Mesenchymal stem cell (in vitro differentiated cells and primary cell): ENCODE measurements at regions not wholly inside any gene's neighbourhood (a gene's known extent, or its start where the extent isn't known, plus 50 kb on each side); places are given as distances from the start of the nearest gene placed in this dataset.

Experiments used
- DNase-seq: peaks from one replicate; pipeline ENCODE4 v3.0.0-alpha.2; 2013
- H2AFZ ChIP-seq: one replicate; pipeline ENCODE4 v1.6.1; 2013; ENCODE audit warnings: low read depth, mild to moderate bottlenecking, control low read depth, inconsistent platforms, low read length, moderate library complexity
- H2AK5ac ChIP-seq: 2 replicates; pipeline ENCODE4 v1.6.1; 2013; ENCODE audit warnings: low read length, moderate library complexity, mild to moderate bottlenecking, inconsistent platforms; ENCODE audit not compliant: severe bottlenecking
- H2BK120ac ChIP-seq: one replicate; pipeline ENCODE4 v1.6.1; 2013; ENCODE audit warnings: low read depth, mild to moderate bottlenecking, inconsistent platforms, low read length, moderate library complexity
- H2BK12ac ChIP-seq, 2 experiments: one replicate each; pipeline ENCODE4 v1.6.1; 2013; ENCODE audit warnings: inconsistent platforms in 2 of 2, low read length in 2 of 2, mild to moderate bottlenecking in 2 of 2, moderate library complexity in 2 of 2, control low read depth in 1 of 2
- H2BK15ac ChIP-seq: one replicate; pipeline ENCODE4 v1.6.1; 2013; ENCODE audit warnings: mild to moderate bottlenecking, low read depth, inconsistent platforms; ENCODE audit not compliant: poor library complexity, severe bottlenecking
- H2BK5ac ChIP-seq: 2 replicates; pipeline ENCODE4 v1.6.1; 2013; ENCODE audit warnings: low read depth, mild to moderate bottlenecking, low read length, control low read depth, inconsistent platforms; ENCODE audit not compliant: poor library complexity, severe bottlenecking
- H3K14ac ChIP-seq, 2 experiments: one replicate each; pipeline ENCODE4 v1.6.1; 2013; ENCODE audit warnings: inconsistent platforms in 2 of 2, low read length in 2 of 2, control low read depth in 1 of 2, mild to moderate bottlenecking in 1 of 2, moderate library complexity in 1 of 2
- H3K18ac ChIP-seq, 2 experiments: one replicate each; pipeline ENCODE4 v1.6.1; 2013; ENCODE audit warnings: inconsistent platforms in 2 of 2, low read length in 2 of 2, control low read depth in 1 of 2, low read depth in 1 of 2, mild to moderate bottlenecking in 1 of 2
- H3K23ac ChIP-seq, 2 experiments: one replicate each; pipeline ENCODE4 v1.6.1; 2013; ENCODE audit warnings: inconsistent platforms in 2 of 2, low read length in 2 of 2, mild to moderate bottlenecking in 2 of 2, moderate library complexity in 2 of 2, control low read depth in 1 of 2
- H3K27ac ChIP-seq: 2 replicates; pipeline ENCODE4 v1.5.1; 2013; ENCODE audit warnings: mild to moderate bottlenecking, moderate library complexity, low read length, control low read depth, inconsistent platforms; ENCODE audit not compliant: poor library complexity, severe bottlenecking
- H3K27me3 ChIP-seq, 2 experiments: 2 replicates each; pipeline versions ENCODE4 v1.6.1 to v1.7.0; 2013; ENCODE audit warnings: low read length in 2 of 2, mild to moderate bottlenecking in 2 of 2, moderate library complexity in 2 of 2, control low read depth in 1 of 2, inconsistent platforms in 1 of 2; ENCODE audit not compliant: control insufficient read depth in 1 of 2, insufficient read depth in 1 of 2
- H3K36me3 ChIP-seq, 2 experiments: 2 replicates each; pipeline versions ENCODE4 v1.6.1 to v1.7.0; 2013; ENCODE audit warnings: low read length in 2 of 2, control low read depth in 1 of 2, inconsistent platforms in 1 of 2, low read depth in 1 of 2, mild to moderate bottlenecking in 1 of 2; ENCODE audit not compliant: insufficient read depth in 2 of 2, control insufficient read depth in 1 of 2
- H3K4ac ChIP-seq, 2 experiments: one replicate each; pipeline ENCODE4 v1.6.1; 2013; ENCODE audit warnings: inconsistent platforms in 2 of 2, low read length in 2 of 2, mild to moderate bottlenecking in 2 of 2, moderate library complexity in 2 of 2, control low read depth in 1 of 2, low read depth in 1 of 2
- H3K4me1 ChIP-seq: 2 replicates; pipeline ENCODE4 v1.6.1; 2013; ENCODE audit warnings: low read depth, low read length, control low read depth; ENCODE audit not compliant: control insufficient read depth, insufficient read depth
- H3K4me2 ChIP-seq: 2 replicates; pipeline ENCODE4 v1.6.1; 2013; ENCODE audit warnings: low read length, mild to moderate bottlenecking, inconsistent platforms; ENCODE audit not compliant: poor library complexity, severe bottlenecking
- H3K4me3 ChIP-seq, 2 experiments: 2 replicates each; pipeline versions ENCODE4 v1.5.1 to v1.7.0; 2013; ENCODE audit warnings: low read length in 2 of 2, mild to moderate bottlenecking in 2 of 2, control low read depth in 1 of 2, low read depth in 1 of 2; ENCODE audit not compliant: insufficient read depth in 1 of 2
- H3K79me1 ChIP-seq: replicated peaks from 2 replicates; pipeline ENCODE4 v1.6.1; 2013; ENCODE audit warnings: mild to moderate bottlenecking, control low read depth, low read length, inconsistent platforms; ENCODE audit not compliant: poor library complexity, severe bottlenecking
- H3K9ac ChIP-seq: 2 replicates; pipeline ENCODE4 v1.7.0; 2013; ENCODE audit warnings: mild to moderate bottlenecking, low read length, moderate library complexity
- H3K9me3 ChIP-seq: 2 replicates; pipeline ENCODE4 v1.7.0; 2013; ENCODE audit warnings: mild to moderate bottlenecking, low read length; ENCODE audit not compliant: control insufficient read depth
- H4K8ac ChIP-seq: one replicate; pipeline ENCODE4 v1.6.1; 2013; ENCODE audit warnings: inconsistent platforms, mild to moderate bottlenecking, low read length, moderate library complexity
- H4K91ac ChIP-seq: one replicate; pipeline ENCODE4 v1.6.1; 2013; ENCODE audit warnings: mild to moderate bottlenecking, low read length, inconsistent platforms
- WGBS: methylation state at CpG from one replicate; pipeline ENCODE4 v1.1.7; 2013; ENCODE audit warnings: mixed read lengths; 5-methylcytosine and 5-hydroxymethylcytosine counted together

DNA sequence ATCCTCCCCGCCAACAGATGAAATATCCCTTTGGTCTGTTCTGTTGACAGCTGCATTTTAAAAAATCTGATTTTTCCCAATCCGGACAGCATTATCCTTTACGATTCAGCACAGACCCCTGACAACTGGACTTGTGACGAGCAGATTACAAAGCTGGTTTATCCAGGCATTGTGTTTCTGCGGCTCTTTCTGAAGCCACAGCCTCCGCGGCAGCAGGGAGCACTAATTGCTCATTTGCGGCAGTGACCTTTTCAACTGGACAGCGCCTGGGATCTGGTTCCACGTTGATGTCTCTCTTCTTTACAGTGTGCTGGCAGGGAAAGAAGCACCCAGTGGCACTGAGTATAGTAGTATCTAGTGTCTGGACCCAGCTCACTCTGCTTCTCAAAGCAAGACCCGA is 351.2 kb downstream of the ZNF608 start:
- Histone ChIP-seq H3K23ac (no peak overlapping the region), H3K4ac (no peak overlapping the region), H4K91ac (no peak overlapping the region), H3K14ac (no peak overlapping the region), H2BK12ac (no peak overlapping the region), H2AK5ac (no peak overlapping the region), H2AFZ (no peak overlapping the region), H3K4me1 (no peaks in the 10 kb centered on the region), H3K9ac (no peak overlapping the region), H3K36me3 (no peaks in the 10 kb centered on the region), H3K4me3 (no peak overlapping the region), H3K18ac (no peak overlapping the region), H3K4me2 (no peak overlapping the region), H3K27me3 (no peaks in the 10 kb centered on the region), H2BK120ac (no peak overlapping the region), H4K8ac (no peak overlapping the region), H3K9me3 (peaks cover 12% of the 10 kb centered on the region), H3K27ac (no peak overlapping the region), H2BK15ac (no peak overlapping the region), H2BK5ac (no peak overlapping the region), H3K79me1 (no peaks in the 10 kb centered on the region)
- DNase-seq = peak; percentile 26
- WGBS = 48% methylated on average over 11 of the region's 11 CpGs

DNA sequence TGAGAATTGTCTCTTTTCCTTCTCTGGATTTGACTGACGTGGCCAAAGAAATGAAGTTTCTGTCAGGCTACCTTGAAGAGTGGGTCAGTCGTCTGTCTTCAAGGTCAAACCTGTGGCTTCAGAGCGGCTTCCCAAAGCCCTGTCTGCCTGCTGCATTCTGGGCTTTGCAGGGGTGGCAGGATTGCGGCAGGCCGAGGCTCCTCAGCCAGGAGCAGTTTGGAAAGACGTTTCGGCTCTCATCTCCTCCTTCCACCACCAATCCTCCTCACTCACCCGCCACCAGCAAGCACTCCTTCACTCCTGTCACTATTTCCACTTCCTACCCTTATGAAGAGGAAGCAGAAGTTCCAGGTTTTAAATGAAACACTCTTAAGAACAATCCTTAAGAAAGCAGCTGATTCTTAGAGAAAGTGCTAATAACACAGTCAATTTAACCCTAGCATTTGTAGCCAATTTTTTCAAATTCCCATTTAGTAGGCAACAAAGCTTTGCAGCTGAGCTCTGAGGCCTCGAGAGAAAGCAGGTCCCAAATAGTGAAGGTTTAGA is 351.7 kb downstream of the ZNF608 start:
- H4K91ac ChIP-seq = no peak overlapping the region
- H3K14ac ChIP-seq = no peak overlapping the region
- H2BK12ac ChIP-seq = no peak overlapping the region
- H3K4ac ChIP-seq = no peak overlapping the region
- no peak overlapping the region for H3K4me2 ChIP-seq
- no peak overlapping the region for H2BK15ac ChIP-seq
- no peak overlapping the region for H2AFZ ChIP-seq
- H2BK120ac ChIP-seq = no peak overlapping the region
- no peak overlapping the region for H3K27ac ChIP-seq
- 94% methylated on average over 9 of the region's 9 CpGs for WGBS
- H2BK5ac ChIP-seq = no peak overlapping the region
- H3K79me1 ChIP-seq = no peaks in the 10 kb centered on the region
- H3K9me3 ChIP-seq = peaks cover 17% of the 10 kb centered on the region
- H3K4me3 ChIP-seq = no peak overlapping the region
- no peak overlapping the region for H3K23ac ChIP-seq
- no peaks in the 10 kb centered on the region for H3K36me3 ChIP-seq
- H4K8ac ChIP-seq = no peak overlapping the region
- no peaks in the 10 kb centered on the region for H3K27me3 ChIP-seq
- DNase-seq = no peak
- H3K18ac ChIP-seq = no peak overlapping the region
- H3K4me1 ChIP-seq = no peaks in the 10 kb centered on the region
- H2AK5ac ChIP-seq = no peak overlapping the region
- H3K9ac ChIP-seq = no peak overlapping the region

- H3K18ac ChIP-seq = no peak overlapping the region
- no peak overlapping the region for H3K23ac ChIP-seq
- no peak overlapping the region for H3K4ac ChIP-seq
- WGBS = 100% methylated on average over 5 of the region's 5 CpGs
- no peak overlapping the region for H3K9ac ChIP-seq
- no peaks in the 10 kb centered on the region for H3K4me1 ChIP-seq
- DNase-seq = no peak
- H2BK12ac ChIP-seq = peak overlapping the region in 1 of 2 experiments; percentile 81
- H3K27ac ChIP-seq = no peak overlapping the region
- no peak overlapping the region for H2BK120ac ChIP-seq
- H2BK5ac ChIP-seq = no peak overlapping the region
- no peaks in the 10 kb centered on the region for H3K79me1 ChIP-seq
- no peak overlapping the region for H3K14ac ChIP-seq
- no peak overlapping the region for H4K91ac ChIP-seq
- no peak overlapping the region for H2AK5ac ChIP-seq
- no peaks in the 10 kb centered on the region for H3K36me3 ChIP-seq
- no peak overlapping the region for H2AFZ ChIP-seq
- H4K8ac ChIP-seq = no peak overlapping the region
- H2BK15ac ChIP-seq = no peak overlapping the region
- H3K4me2 ChIP-seq = no peak overlapping the region
- H3K4me3 ChIP-seq = no peak overlapping the region
- no peaks in the 10 kb centered on the region for H3K27me3 ChIP-seq
- peaks cover 27% of the 10 kb centered on the region for H3K9me3 ChIP-seq
These were observed 352.7 kb downstream of the ZNF608 start for GRCh38 chr5:124393584-124394379.

DNA sequence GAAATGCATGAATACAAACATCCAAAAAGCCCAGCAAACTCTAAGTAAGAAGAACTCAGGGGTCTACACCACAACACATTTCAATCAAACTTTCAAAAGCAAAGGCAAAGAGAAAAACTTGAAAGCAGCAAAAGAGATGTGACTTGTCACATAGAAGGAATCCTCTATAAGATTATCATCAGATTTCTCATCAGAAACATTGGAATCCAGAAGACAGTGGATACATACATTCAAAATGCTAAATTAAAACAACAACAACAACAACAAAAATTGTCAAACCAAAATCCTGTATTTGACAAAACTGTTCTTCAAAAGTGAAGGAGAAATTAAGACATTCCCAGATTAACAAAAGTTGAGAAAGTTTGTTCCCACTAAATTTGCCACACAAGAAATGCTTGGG is 362.7 kb downstream of the ZNF608 start:
- Histone ChIP-seq H4K8ac (no peak overlapping the region), H3K23ac (no peak overlapping the region), H3K9ac (no peak overlapping the region), H3K4ac (no peak overlapping the region), H3K9me3 (peaks cover 47% of the 10 kb centered on the region), H2AK5ac (no peak overlapping the region), H3K27ac (no peak overlapping the region), H2BK15ac (no peak overlapping the region), H3K36me3 (no peaks in the 10 kb centered on the region), H3K18ac (no peak overlapping the region), H3K27me3 (no peaks in the 10 kb centered on the region), H3K4me1 (no peaks in the 10 kb centered on the region), H3K79me1 (no peaks in the 10 kb centered on the region), H2BK5ac (no peak overlapping the region), H4K91ac (no peak overlapping the region), H2BK120ac (no peak overlapping the region), H2AFZ (no peak overlapping the region), H3K4me3 (peak overlapping the region in 1 of 2 experiments; percentile 4), H3K14ac (no peak overlapping the region), H2BK12ac (no peak overlapping the region), H3K4me2 (no peak overlapping the region)
- no peak for DNase-seq
